ENCODE measurements at regions not wholly inside any gene's neighbourhood (a gene's known extent, or its start where the extent isn't known, plus 50 kb on each side); places are given as distances from the start of the nearest gene placed in this dataset.
"Not testable (repeated sequence)": the region's sequence is repeated elsewhere in the genome, so short reads cannot be mapped to it uniquely, and the experiment has no call there.

GRCh38 chr15:20095699-20096303, 445.8 kb downstream of the GOLGA6L6 start:
- not testable (repeated sequence) for H4K20me1 ChIP-seq (ENCODE audit: insufficient read depth, low read length); H3K79me2 ChIP-seq (ENCODE audit: insufficient read depth, low read length); H3K4me2 ChIP-seq (ENCODE audit: insufficient read depth, low read length); ATAC-seq (ENCODE audit: insufficient read depth, low read depth); DNase-seq; H3K9ac ChIP-seq (ENCODE audit: low read depth, low read length); H3K4me1 ChIP-seq (ENCODE audit: insufficient read depth, low read length); H2AFZ ChIP-seq (ENCODE audit: low read depth, low read length); H3K27me3 ChIP-seq (ENCODE audit: insufficient read depth, low read length, poor library complexity); H3K27ac ChIP-seq (ENCODE audit: low read length); H3K9me3 ChIP-seq (ENCODE audit: insufficient read depth, low read length, severe bottlenecking); H3K4me3 ChIP-seq (ENCODE audit: low read depth in 1 of 2, low read length in 2 of 2); H3K36me3 ChIP-seq (ENCODE audit: insufficient read depth, low read length)

DNA sequence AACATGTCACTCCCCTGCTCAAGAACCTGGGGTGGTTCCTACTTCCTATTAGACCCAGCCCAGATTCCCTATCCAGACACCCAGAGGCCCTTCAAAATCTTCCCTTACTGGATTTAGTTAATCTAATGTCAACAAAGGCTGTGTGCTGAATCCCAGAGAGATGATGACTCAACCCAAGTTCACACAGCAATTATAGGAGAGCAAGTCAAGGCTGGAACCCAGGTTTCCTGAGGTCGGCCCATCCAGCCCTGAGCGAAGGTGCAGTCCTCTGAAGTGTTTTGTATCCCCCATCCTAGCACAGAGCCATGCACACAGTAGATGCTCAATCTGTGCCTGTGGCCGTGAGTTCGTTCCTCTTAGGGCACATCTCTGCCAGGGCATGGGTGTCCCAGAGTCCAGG, 452.1 kb downstream of the GOLGA6L6 start:
- not testable (repeated sequence) for H3K79me2 ChIP-seq (ENCODE audit: insufficient read depth, low read length); H4K20me1 ChIP-seq (ENCODE audit: insufficient read depth, low read length)

GRCh38 chr15:20084026-20084425, 457.6 kb downstream of the GOLGA6L6 start:
- H3K9ac ChIP-seq (ENCODE audit: low read depth, low read length); H3K4me3 ChIP-seq (ENCODE audit: low read depth in 1 of 2, low read length in 2 of 2); ATAC-seq (ENCODE audit: insufficient read depth, low read depth); H3K9me3 ChIP-seq (ENCODE audit: insufficient read depth, low read length, severe bottlenecking); H2AFZ ChIP-seq (ENCODE audit: low read depth, low read length); H4K20me1 ChIP-seq (ENCODE audit: insufficient read depth, low read length); H3K79me2 ChIP-seq (ENCODE audit: insufficient read depth, low read length); H3K4me1 ChIP-seq (ENCODE audit: insufficient read depth, low read length); H3K27ac ChIP-seq (ENCODE audit: low read length); DNase-seq; H3K36me3 ChIP-seq (ENCODE audit: insufficient read depth, low read length); H3K27me3 ChIP-seq (ENCODE audit: insufficient read depth, low read length, poor library complexity); H3K4me2 ChIP-seq (ENCODE audit: insufficient read depth, low read length): not testable (repeated sequence)

More for the DNA sequence above, 452.1 kb downstream of the GOLGA6L6 start:
- not testable (repeated sequence) for H2AFZ ChIP-seq (ENCODE audit: low read depth, low read length); H3K4me3 ChIP-seq (ENCODE audit: low read depth in 1 of 2, low read length in 2 of 2); H3K4me2 ChIP-seq (ENCODE audit: insufficient read depth, low read length); ATAC-seq (ENCODE audit: insufficient read depth, low read depth); H3K4me1 ChIP-seq (ENCODE audit: insufficient read depth, low read length); H3K27ac ChIP-seq (ENCODE audit: low read length); H3K9ac ChIP-seq (ENCODE audit: low read depth, low read length); H3K36me3 ChIP-seq (ENCODE audit: insufficient read depth, low read length); H3K9me3 ChIP-seq (ENCODE audit: insufficient read depth, low read length, severe bottlenecking); DNase-seq; H3K27me3 ChIP-seq (ENCODE audit: insufficient read depth, low read length, poor library complexity)

GRCh38 chr15:20074082-20074481, 467.5 kb downstream of the GOLGA6L6 start:
- H3K36me3 ChIP-seq (ENCODE audit: insufficient read depth, low read length); H3K4me1 ChIP-seq (ENCODE audit: insufficient read depth, low read length); ATAC-seq (ENCODE audit: insufficient read depth, low read depth): not testable (repeated sequence)

DNA sequence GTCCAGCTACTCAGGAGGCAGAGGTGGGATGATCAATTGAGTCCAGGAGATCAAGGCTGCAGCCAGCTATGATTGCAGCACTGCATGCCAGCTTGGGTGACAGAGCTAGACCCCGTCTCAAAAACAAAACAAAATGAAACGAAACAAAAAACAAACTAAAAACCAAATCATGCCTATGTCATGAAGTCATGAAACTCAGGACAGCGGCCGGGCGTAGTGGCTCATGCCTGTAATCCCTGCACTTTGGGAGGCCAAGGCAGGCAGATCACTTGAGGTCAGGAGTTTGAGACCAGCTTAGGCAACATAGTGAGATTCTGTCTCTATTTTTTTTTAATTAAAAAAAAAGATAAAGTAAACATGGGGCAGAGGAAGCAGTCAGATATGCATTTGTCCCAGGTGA, 472.6 kb downstream of the GOLGA6L6 start:
- not testable (repeated sequence) for H3K27me3 ChIP-seq (ENCODE audit: insufficient read depth, low read length, poor library complexity); H3K4me1 ChIP-seq (ENCODE audit: insufficient read depth, low read length); H3K4me2 ChIP-seq (ENCODE audit: insufficient read depth, low read length); H4K20me1 ChIP-seq (ENCODE audit: insufficient read depth, low read length); H3K79me2 ChIP-seq (ENCODE audit: insufficient read depth, low read length); ATAC-seq (ENCODE audit: insufficient read depth, low read depth); H3K36me3 ChIP-seq (ENCODE audit: insufficient read depth, low read length); H3K9ac ChIP-seq (ENCODE audit: low read depth, low read length); DNase-seq; H3K9me3 ChIP-seq (ENCODE audit: insufficient read depth, low read length, severe bottlenecking); H2AFZ ChIP-seq (ENCODE audit: low read depth, low read length); H3K27ac ChIP-seq (ENCODE audit: low read length); H3K4me3 ChIP-seq (ENCODE audit: low read depth in 1 of 2, low read length in 2 of 2)

More at GRCh38 chr15:20074082-20074481, 467.5 kb downstream of the GOLGA6L6 start:
- not testable (repeated sequence) for H3K79me2 ChIP-seq (ENCODE audit: insufficient read depth, low read length); H3K9ac ChIP-seq (ENCODE audit: low read depth, low read length); DNase-seq; H3K27me3 ChIP-seq (ENCODE audit: insufficient read depth, low read length, poor library complexity); H3K4me3 ChIP-seq (ENCODE audit: low read depth in 1 of 2, low read length in 2 of 2); H3K9me3 ChIP-seq (ENCODE audit: insufficient read depth, low read length, severe bottlenecking); H2AFZ ChIP-seq (ENCODE audit: low read depth, low read length); H3K4me2 ChIP-seq (ENCODE audit: insufficient read depth, low read length); H3K27ac ChIP-seq (ENCODE audit: low read length); H4K20me1 ChIP-seq (ENCODE audit: insufficient read depth, low read length)

- not testable (repeated sequence) for H3K4me2 ChIP-seq (ENCODE audit: insufficient read depth, low read length); H2AFZ ChIP-seq (ENCODE audit: low read depth, low read length); ATAC-seq (ENCODE audit: insufficient read depth, low read depth); H3K9ac ChIP-seq (ENCODE audit: low read depth, low read length); H4K20me1 ChIP-seq (ENCODE audit: insufficient read depth, low read length); H3K27ac ChIP-seq (ENCODE audit: low read length); H3K36me3 ChIP-seq (ENCODE audit: insufficient read depth, low read length); DNase-seq; H3K9me3 ChIP-seq (ENCODE audit: insufficient read depth, low read length, severe bottlenecking); H3K79me2 ChIP-seq (ENCODE audit: insufficient read depth, low read length); H3K4me1 ChIP-seq (ENCODE audit: insufficient read depth, low read length); H3K4me3 ChIP-seq (ENCODE audit: low read depth in 1 of 2, low read length in 2 of 2); H3K27me3 ChIP-seq (ENCODE audit: insufficient read depth, low read length, poor library complexity)
Observed at GRCh38 chr15:20066173-20066572, 475.4 kb downstream of the GOLGA6L6 start.

GRCh38 chr15:20065508-20065907, 476.1 kb downstream of the GOLGA6L6 start:
- H3K4me3 ChIP-seq (ENCODE audit: low read depth in 1 of 2, low read length in 2 of 2); ATAC-seq (ENCODE audit: insufficient read depth, low read depth); H3K27me3 ChIP-seq (ENCODE audit: insufficient read depth, low read length, poor library complexity); H3K27ac ChIP-seq (ENCODE audit: low read length); H3K4me1 ChIP-seq (ENCODE audit: insufficient read depth, low read length); H3K36me3 ChIP-seq (ENCODE audit: insufficient read depth, low read length); H3K79me2 ChIP-seq (ENCODE audit: insufficient read depth, low read length); H4K20me1 ChIP-seq (ENCODE audit: insufficient read depth, low read length); H3K9me3 ChIP-seq (ENCODE audit: insufficient read depth, low read length, severe bottlenecking); H2AFZ ChIP-seq (ENCODE audit: low read depth, low read length); H3K9ac ChIP-seq (ENCODE audit: low read depth, low read length); H3K4me2 ChIP-seq (ENCODE audit: insufficient read depth, low read length); DNase-seq: not testable (repeated sequence)

GRCh38 chr15:20063167-20063566, 478.4 kb downstream of the GOLGA6L6 start:
- not testable (repeated sequence) for H4K20me1 ChIP-seq (ENCODE audit: insufficient read depth, low read length); ATAC-seq (ENCODE audit: insufficient read depth, low read depth); DNase-seq; H3K27ac ChIP-seq (ENCODE audit: low read length); H3K79me2 ChIP-seq (ENCODE audit: insufficient read depth, low read length); H3K36me3 ChIP-seq (ENCODE audit: insufficient read depth, low read length); H3K4me3 ChIP-seq (ENCODE audit: low read depth in 1 of 2, low read length in 2 of 2); H3K9me3 ChIP-seq (ENCODE audit: insufficient read depth, low read length, severe bottlenecking); H2AFZ ChIP-seq (ENCODE audit: low read depth, low read length); H3K27me3 ChIP-seq (ENCODE audit: insufficient read depth, low read length, poor library complexity); H3K9ac ChIP-seq (ENCODE audit: low read depth, low read length); H3K4me2 ChIP-seq (ENCODE audit: insufficient read depth, low read length); H3K4me1 ChIP-seq (ENCODE audit: insufficient read depth, low read length)

All from DND-41 (cell line).